ENCODE measurements at regions not wholly inside any gene's neighbourhood (a gene's known extent, or its start where the extent isn't known, plus 50 kb on each side); places are given as distances from the start of the nearest gene placed in this dataset.

GRCh38 chr10:131015271-131015670, 296.2 kb downstream of the TCERG1L start:
- intact Hi-C loops (cut with DNase I; ENCODE audit: low total_unique reads) (no loop called here), in situ Hi-C loops (cut with MboI; ENCODE audit: low sequenced_read_pairs in 4 of 4) (no loop called here)
- no peak overlapping the region for H3K4me3 ChIP-seq
- H3K4me1 ChIP-seq = no peaks in the 10 kb centered on the region
- ATAC-seq (no peak), DNase-seq (no peak)
- H3K36me3 ChIP-seq = no peaks in the 10 kb centered on the region
- TF ChIP-seq POLR2A (IDR thresholded peaks at IDR 0.05) = no peak
- TF ChIP-seq CTCF (IDR thresholded peaks at IDR 0.05 in 4 of 5, conservative IDR thresholded peaks at IDR 0.05 in 1 of 5) = no peak
- H3K27ac ChIP-seq = no peak overlapping the region
- no peaks in the 10 kb centered on the region for H3K27me3 ChIP-seq
- no peaks in the 10 kb centered on the region for H3K9me3 ChIP-seq

GRCh38 chr10:131016556-131016955, 295.0 kb downstream of the TCERG1L start:
- no peak overlapping the region for H3K4me3 ChIP-seq
- H3K27me3 ChIP-seq = no peaks in the 10 kb centered on the region
- H3K36me3 ChIP-seq = no peaks in the 10 kb centered on the region
- TF ChIP-seq CTCF (IDR thresholded peaks at IDR 0.05 in 4 of 5, conservative IDR thresholded peaks at IDR 0.05 in 1 of 5) = no peak
- TF ChIP-seq POLR2A (IDR thresholded peaks at IDR 0.05) = no peak
- no peak overlapping the region for H3K27ac ChIP-seq
- ATAC-seq (no peak), DNase-seq (no peak)
- no peaks in the 10 kb centered on the region for H3K9me3 ChIP-seq
- in situ Hi-C loops (cut with MboI; ENCODE audit: low sequenced_read_pairs in 4 of 4) (no loop called here), intact Hi-C loops (cut with DNase I; ENCODE audit: low total_unique reads) (no loop called here)
- H3K4me1 ChIP-seq = no peaks in the 10 kb centered on the region

GRCh38 chr10:131017566-131018285, 293.8 kb downstream of the TCERG1L start:
- ATAC-seq (no peak), DNase-seq (no peak)
- Histone ChIP-seq H3K36me3 (no peaks in the 10 kb centered on the region), H3K9me3 (no peaks in the 10 kb centered on the region), H3K27me3 (no peaks in the 10 kb centered on the region), H3K4me3 (no peak overlapping the region), H3K4me1 (no peaks in the 10 kb centered on the region), H3K27ac (no peak overlapping the region)
- TF ChIP-seq POLR2A (IDR thresholded peaks at IDR 0.05) (no peak), CTCF (IDR thresholded peaks at IDR 0.05 in 4 of 5, conservative IDR thresholded peaks at IDR 0.05 in 1 of 5) (no peak)
- intact Hi-C loops (cut with DNase I; ENCODE audit: low total_unique reads) (no loop called here), in situ Hi-C loops (cut with MboI; ENCODE audit: low sequenced_read_pairs in 4 of 4) (no loop called here)

GRCh38 chr10:131018886-131019500, 292.5 kb downstream of the TCERG1L start:
- in situ Hi-C loops (cut with MboI; ENCODE audit: low sequenced_read_pairs in 4 of 4) = no loop called here
- H3K36me3 ChIP-seq = no peaks in the 10 kb centered on the region

More at GRCh38 chr10:131018886-131019500, 292.5 kb downstream of the TCERG1L start:
- H3K9me3 ChIP-seq = no peaks in the 10 kb centered on the region
- no peak for ATAC-seq
- DNase-seq = no peak
- no peaks in the 10 kb centered on the region for H3K27me3 ChIP-seq
- H3K4me1 ChIP-seq = no peaks in the 10 kb centered on the region
- no peak for TF ChIP-seq CTCF (IDR thresholded peaks at IDR 0.05 in 4 of 5, conservative IDR thresholded peaks at IDR 0.05 in 1 of 5)
- TF ChIP-seq POLR2A (IDR thresholded peaks at IDR 0.05) = no peak
- intact Hi-C loops (cut with DNase I; ENCODE audit: low total_unique reads) = no loop called here
- H3K4me3 ChIP-seq = no peak overlapping the region
- no peak overlapping the region for H3K27ac ChIP-seq
